GM18505 (cell line): ENCODE measurements at regions not wholly inside any gene's neighbourhood (a gene's known extent, or its start where the extent isn't known, plus 50 kb on each side); places are given as distances from the start of the nearest gene placed in this dataset.
"Not testable (repeated sequence)": the region's sequence is repeated elsewhere in the genome, so short reads cannot be mapped to it uniquely, and the experiment has no call there.

Experiments used
- ATAC-seq: cut with Tn5 transposase; IDR thresholded peaks from one replicate; pipeline ENCODE4 v1.9.1; 2021; ENCODE audit not compliant: unreplicated experiment
- POLR2A ChIP-seq: IDR thresholded peaks from 4 replicates; pipeline ENCODE4 v1.6.1; 2011; ENCODE audit warnings: borderline replicate concordance; ENCODE audit not compliant: insufficient read depth, insufficient read length; ENCODE audit errors: extremely low read depth

GRCh38 chr7:121618182-121618581 lies 222.1 kb upstream of the FAM3C start:
- TF ChIP-seq POLR2A = no peak
- no peak for ATAC-seq

- TF ChIP-seq POLR2A = no peak
- no peak for ATAC-seq
Measured at GRCh38 chr7:121610243-121610642, 214.1 kb upstream of the FAM3C start.

GRCh38 chr7:121609208-121609607 lies 213.1 kb upstream of the FAM3C start:
- no peak for TF ChIP-seq POLR2A
- ATAC-seq = no peak

- no peak for ATAC-seq
- no peak for TF ChIP-seq POLR2A
Measured at GRCh38 chr7:121608785-121609184, 212.7 kb upstream of the FAM3C start.

GRCh38 chr7:121608183-121608582 lies 212.1 kb upstream of the FAM3C start:
- not testable (repeated sequence) for ATAC-seq

- no peak for TF ChIP-seq POLR2A
- ATAC-seq = no peak
Measured at GRCh38 chr7:121605317-121605680, 209.2 kb upstream of the FAM3C start.

- TF ChIP-seq POLR2A = no peak
- ATAC-seq = no peak
Measured at GRCh38 chr7:121604627-121605316, 208.7 kb upstream of the FAM3C start.

GRCh38 chr7:121603886-121604285 lies 207.8 kb upstream of the FAM3C start:
- no peak for TF ChIP-seq POLR2A
- ATAC-seq = no peak

GRCh38 chr7:121599887-121600286 lies 203.8 kb upstream of the FAM3C start:
- ATAC-seq = no peak
- no peak for TF ChIP-seq POLR2A

- no peak for TF ChIP-seq POLR2A
- no peak for ATAC-seq
Measured at GRCh38 chr7:121595758-121596696, 199.9 kb upstream of the FAM3C start.

- no peak for ATAC-seq
- no peak for TF ChIP-seq POLR2A
Measured at GRCh38 chr7:121591926-121592325, 195.8 kb upstream of the FAM3C start.

- no peak for TF ChIP-seq POLR2A
- ATAC-seq = no peak
Measured at GRCh38 chr7:121587435-121587834, 191.3 kb upstream of the FAM3C start.

GRCh38 chr7:121582258-121582657 lies 186.2 kb upstream of the FAM3C start:
- no peak for TF ChIP-seq POLR2A
- no peak for ATAC-seq

- ATAC-seq = no peak
- no peak for TF ChIP-seq POLR2A
Measured at GRCh38 chr7:121579639-121580038, 183.5 kb upstream of the FAM3C start.
